ENCODE measurements at regions not wholly inside any gene's neighbourhood (a gene's known extent, or its start where the extent isn't known, plus 50 kb on each side); places are given as distances from the start of the nearest gene placed in this dataset.
"Not testable (repeated sequence)": the region's sequence is repeated elsewhere in the genome, so short reads cannot be mapped to it uniquely, and the experiment has no call there.

GRCh38 chr13:40039061-40039460 lies 383.6 kb downstream of the COG6 start:
- TF ChIP-seq CTCF (IDR thresholded peaks at IDR 0.05; ENCODE audit: low read depth, low read length) = no peak
- no peak for DNase-seq (ENCODE audit: extremely low read depth, low read depth)

- no peak for TF ChIP-seq CTCF (IDR thresholded peaks at IDR 0.05; ENCODE audit: low read depth, low read length)
- no peak for DNase-seq (ENCODE audit: extremely low read depth, low read depth)
These were observed 387.5 kb downstream of the COG6 start for GRCh38 chr13:40042991-40043390.

- DNase-seq (ENCODE audit: extremely low read depth, low read depth) = no peak
- TF ChIP-seq CTCF (IDR thresholded peaks at IDR 0.05; ENCODE audit: low read depth, low read length) = no peak
These were observed 388.3 kb downstream of the COG6 start for GRCh38 chr13:40043764-40044163.

DNA sequence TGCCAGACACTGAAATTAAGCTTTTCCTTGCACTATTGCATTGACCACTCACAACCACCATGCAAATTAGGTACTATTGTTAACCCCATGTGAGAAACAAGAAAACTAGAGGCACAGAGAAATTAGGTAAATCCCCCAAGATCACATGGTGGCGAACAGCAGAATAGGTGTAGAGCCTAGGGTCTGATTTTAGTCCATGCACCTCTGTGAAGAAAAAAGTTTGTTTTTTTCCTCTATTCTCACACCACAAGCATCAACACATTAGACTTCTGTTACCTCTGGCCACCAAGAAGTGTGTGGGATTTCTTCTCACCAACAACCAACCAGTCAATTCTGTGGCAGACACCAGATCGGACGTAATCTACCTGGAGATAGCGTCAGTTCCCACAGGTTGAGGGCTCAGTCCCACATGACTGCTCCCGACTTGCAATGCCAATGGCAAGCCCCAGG lies 391.9 kb downstream of the COG6 start:
- TF ChIP-seq CTCF (IDR thresholded peaks at IDR 0.05; ENCODE audit: low read depth, low read length) = no peak

GRCh38 chr13:40048551-40048950 lies 393.1 kb downstream of the COG6 start:
- DNase-seq (ENCODE audit: extremely low read depth, low read depth) = no peak
- no peak for TF ChIP-seq CTCF (IDR thresholded peaks at IDR 0.05; ENCODE audit: low read depth, low read length)

More for the DNA sequence above, 391.9 kb downstream of the COG6 start:
- DNase-seq (ENCODE audit: extremely low read depth, low read depth) = no peak

GRCh38 chr13:40052954-40053353 lies 397.5 kb downstream of the COG6 start:
- TF ChIP-seq CTCF (IDR thresholded peaks at IDR 0.05; ENCODE audit: low read depth, low read length) = no peak
- no peak for DNase-seq (ENCODE audit: extremely low read depth, low read depth)

- no peak for TF ChIP-seq CTCF (IDR thresholded peaks at IDR 0.05; ENCODE audit: low read depth, low read length)
- DNase-seq (ENCODE audit: extremely low read depth, low read depth) = no peak
These were observed 397.9 kb downstream of the COG6 start for GRCh38 chr13:40053401-40053800.

DNA sequence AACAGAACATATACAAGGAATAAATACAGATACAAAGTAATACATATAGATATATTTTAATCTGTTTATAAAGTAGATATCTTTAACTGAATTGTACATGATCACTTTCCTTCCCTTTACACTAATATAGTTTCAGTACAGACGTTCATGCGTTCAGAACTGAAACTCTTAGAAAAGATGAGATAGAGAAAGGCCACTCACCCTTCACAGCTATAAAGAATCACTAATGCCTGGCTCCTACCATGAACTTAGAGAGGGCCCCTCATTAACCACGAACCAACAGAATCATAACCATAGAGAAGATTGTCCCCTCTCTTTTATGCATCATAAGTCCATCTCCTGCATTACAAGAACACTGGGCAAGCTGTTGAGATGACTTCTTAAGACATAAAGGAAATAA lies 399.0 kb downstream of the COG6 start:
- DNase-seq (ENCODE audit: extremely low read depth, low read depth) = not testable (repeated sequence)
